GM12878 (cell line): ENCODE measurements at regions not wholly inside any gene's neighbourhood (a gene's known extent, or its start where the extent isn't known, plus 50 kb on each side); places are given as distances from the start of the nearest gene placed in this dataset.
"Not testable (repeated sequence)": the region's sequence is repeated elsewhere in the genome, so short reads cannot be mapped to it uniquely, and the experiment has no call there.

Experiments used
- ATAC-seq: fragments of 200-7000 bp; cut with Tn5 transposase; 3 replicates; pipeline ENCODE4 v1.9.1; 2020; ENCODE audit warnings: mild to moderate bottlenecking, moderate library complexity
- BruUV-seq: library from RNA; stranded (reverse); fragments of 400-500 nt; replicated peaks from 2 replicates; lab custom pipeline; 2021; lab: Mats Ljungman, UMichigan
- CTCF ChIA-PET: fragments of 300-600 bp; sonication (Branson Sonifier 250); formaldehyde crosslinking; extraction: SDS; loops from one replicate; lab custom pipeline; 2021; ENCODE audit warnings: inconsistent platforms; lab: Yijun Ruan, JAX
- POLR2A ChIA-PET: fragments of 350-600 bp; formaldehyde crosslinking; extraction: SDS; loops from one replicate; lab custom pipeline; 2021; ENCODE audit warnings: inconsistent platforms; lab: Charles Lee
- RAD21 ChIA-PET: fragments of 300-600 bp; sonication (Branson Sonifier 250); formaldehyde crosslinking; loops from one replicate; lab custom pipeline; 2023; ENCODE audit warnings: antibody characterized with exemption; ENCODE audit not compliant: unreplicated experiment; lab: Charles Lee
- SMC1A ChIA-PET: fragments of 300-600 bp; sonication (Branson Sonifier 250); formaldehyde crosslinking; loops from one replicate; lab custom pipeline; 2023; ENCODE audit not compliant: unreplicated experiment, uncharacterized antibody; lab: Charles Lee
- DNase-seq: peaks from one replicate; pipeline ENCODE4 v3.0.0-alpha.2; 2011; ENCODE audit warnings: low read depth, low spot score
- FAIRE-seq: peaks from 3 replicates; lab custom pipeline; 2011; peaks lifted over from hg19 to GRCh38; lab: Jason Lieb, UNC
- H2AFZ ChIP-seq: 2 replicates; pipeline ENCODE4 v1.6.0; 2011; ENCODE audit warnings: low read depth, low read length, control low read depth; ENCODE audit not compliant: control insufficient read depth
- H3K27ac ChIP-seq: 2 replicates; pipeline ENCODE4 v1.5.1; 2011; ENCODE audit warnings: control low read depth; ENCODE audit not compliant: control insufficient read depth, insufficient read depth
- H3K27me3 ChIP-seq, 2 experiments: replicated peaks in 1 of 2; 2 replicates each; pipeline versions ENCODE4 v1.6.0 to v1.6.1; 2011; ENCODE audit warnings: low read length in 1 of 2; ENCODE audit not compliant: control insufficient read depth in 2 of 2, insufficient read depth in 2 of 2
- H3K36me3 ChIP-seq, 2 experiments: 2 replicates each; pipeline ENCODE4 v1.5.1; 2011; ENCODE audit warnings: low read length in 1 of 2; ENCODE audit not compliant: control insufficient read depth in 2 of 2, insufficient read depth in 2 of 2
- H3K4me1 ChIP-seq: 2 replicates; pipeline ENCODE4 v1.6.1; 2011; ENCODE audit warnings: mild to moderate bottlenecking, low read length, moderate library complexity, mixed read lengths; ENCODE audit not compliant: control insufficient read depth, insufficient read depth
- H3K4me2 ChIP-seq: 2 replicates; pipeline ENCODE4 v1.6.0; 2011; ENCODE audit warnings: control low read depth; ENCODE audit not compliant: control insufficient read depth, insufficient read depth
- H3K4me3 ChIP-seq: fragments of 200-600 bp; sonication (generic); 2 replicates; pipeline ENCODE4 v1.5.1; 2016
- H3K79me2 ChIP-seq: 2 replicates; pipeline ENCODE4 v1.6.0; 2011; ENCODE audit warnings: low read length; ENCODE audit not compliant: control insufficient read depth, insufficient read depth
- H3K9ac ChIP-seq: 2 replicates; pipeline ENCODE4 v1.8.0; 2011; ENCODE audit warnings: low read length, control low read depth, mixed read lengths; ENCODE audit not compliant: control insufficient read depth, insufficient read depth
- H3K9me3 ChIP-seq: replicated peaks from 3 replicates; pipeline ENCODE4 v1.5.1; 2011; ENCODE audit warnings: mild to moderate bottlenecking, low read length; ENCODE audit not compliant: control insufficient read depth, insufficient read depth
- H4K20me1 ChIP-seq: 2 replicates; pipeline ENCODE4 v1.6.0; 2011; ENCODE audit not compliant: control insufficient read depth, insufficient read depth
- RAD21 ChIP-seq: IDR thresholded peaks from 2 replicates; pipeline ENCODE4 v1.6.1; 2011; ENCODE audit warnings: mild to moderate bottlenecking, low read depth, low read length, moderate library complexity; ENCODE audit not compliant: insufficient read depth
- ZNF384 ChIP-seq: IDR thresholded peaks from 2 replicates; pipeline ENCODE4 v1.6.1; 2012; ENCODE audit warnings: low read depth, mild to moderate bottlenecking, low read length, improper control_type of control experiment, borderline replicate concordance
- WGBS: methylation state at CpG from one replicate; pipeline ENCODE4 v1.1.6; 2016; ENCODE audit warnings: low lambda C conversion rate; ENCODE audit not compliant: insufficient replicate concordance, insufficient coverage; ENCODE audit errors: missing lambda C conversion rate; 5-methylcytosine and 5-hydroxymethylcytosine counted together
- in situ Hi-C: fragments of 300-500 bp; cut with MboI; formaldehyde crosslinking; loops from 9 replicates; pipeline ENCODE4 v1.14.3; 2018; ENCODE audit warnings: mixed read lengths
- intact Hi-C: fragments of 100-400 bp; cut with micrococcal nuclease; formaldehyde crosslinking; loops from one replicate; pipeline ENCODE4 v1.14.2; 2022; ENCODE audit not compliant: unreplicated experiment
- TF ChIP-seq, protein P1 (sequence below), 3 experiments: IDR thresholded peaks in 2 of 3; conservative IDR thresholded peaks in 1 of 3; 2 replicates each; pipeline ENCODE4 v1.5.1; 2011; ENCODE audit warnings: low read depth in 3 of 3, low read length in 3 of 3, mild to moderate bottlenecking in 3 of 3, control low read depth in 2 of 3, moderate library complexity in 2 of 3, inconsistent platforms in 1 of 3, mixed read lengths in 1 of 3; ENCODE audit not compliant: control insufficient read depth in 2 of 3, insufficient read depth in 1 of 3; ENCODE audit errors: extremely low read depth in 1 of 3

DNA sequence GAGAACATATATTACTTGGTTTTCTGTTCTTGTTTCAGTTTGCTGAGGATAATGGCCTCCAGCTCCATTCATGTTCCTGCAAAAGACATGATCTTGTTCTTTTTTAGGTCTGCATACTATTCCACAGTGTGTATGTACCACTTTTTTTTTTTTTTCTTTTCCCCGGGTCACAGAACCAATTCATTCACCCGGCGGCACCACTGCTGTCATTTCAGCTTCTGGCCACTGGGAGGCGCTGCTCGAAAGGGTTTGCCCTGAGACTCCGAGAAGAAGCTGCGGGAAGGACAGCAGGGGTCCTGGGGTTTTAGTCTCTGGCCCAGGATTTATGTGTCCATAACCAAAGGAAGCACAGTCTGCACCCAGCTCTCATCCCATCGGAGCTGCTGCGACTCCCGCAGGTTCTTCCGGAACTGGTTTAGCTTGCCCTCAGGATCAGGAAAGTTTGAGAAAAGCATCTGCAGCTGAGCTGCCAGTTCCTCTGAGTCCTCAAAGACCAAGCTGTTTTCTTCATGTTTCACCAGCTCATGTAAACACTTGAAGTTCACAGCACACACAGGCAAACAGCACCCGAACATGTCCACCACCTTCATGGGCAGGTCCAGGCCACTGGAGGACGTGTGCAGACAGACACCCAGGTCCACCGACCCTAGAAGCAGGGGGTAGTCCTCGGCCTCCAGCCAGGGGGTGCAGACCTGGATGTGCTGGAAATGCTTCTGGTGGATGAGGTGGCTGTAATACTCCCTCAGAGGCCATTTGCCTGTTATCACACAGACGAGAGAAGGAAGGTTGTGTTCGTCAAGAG, 76.3 kb upstream of the KCNAB1 start:
- H4K20me1 ChIP-seq, H2AFZ ChIP-seq, H3K27ac ChIP-seq, BruUV-seq, H3K79me2 ChIP-seq, DNase-seq, H3K36me3 ChIP-seq, H3K9me3 ChIP-seq, H3K27me3 ChIP-seq, H3K4me1 ChIP-seq, H3K4me2 ChIP-seq, H3K9ac ChIP-seq, in situ Hi-C loops, intact Hi-C loops, H3K4me3 ChIP-seq: not testable (repeated sequence)
- ChIA-PET POLR2A (interaction anchor here (0.6 kb wide), 1 partner anchor 243 kb away, joined by 3 read pairs; no protein-coding TSS in a partner anchor), CTCF (interaction anchor here (0.6 to 3.2 kb wide), 16 partner anchors 10 to 1575 kb away, joined by 3 to 21 read pairs (median 3); no protein-coding TSS in a partner anchor), SMC1A (interaction anchor here (0.6 to 1.5 kb wide), 10 partner anchors 12 to 717 kb away, joined by 3 to 5 read pairs (median 3); no protein-coding TSS in a partner anchor), RAD21 (interaction anchor here (0.7 to 1.8 kb wide), 4 partner anchors 46 to 447 kb away, joined by 3 to 14 read pairs (median 6); no protein-coding TSS in a partner anchor)
- 37% methylated on average over 15 of the region's 17 CpGs for WGBS
- FAIRE-seq (peak; percentile 31), ATAC-seq (peak; percentile 51; the same call in 2 of the 3 replicates)
- TF ChIP-seq, protein P1, sequence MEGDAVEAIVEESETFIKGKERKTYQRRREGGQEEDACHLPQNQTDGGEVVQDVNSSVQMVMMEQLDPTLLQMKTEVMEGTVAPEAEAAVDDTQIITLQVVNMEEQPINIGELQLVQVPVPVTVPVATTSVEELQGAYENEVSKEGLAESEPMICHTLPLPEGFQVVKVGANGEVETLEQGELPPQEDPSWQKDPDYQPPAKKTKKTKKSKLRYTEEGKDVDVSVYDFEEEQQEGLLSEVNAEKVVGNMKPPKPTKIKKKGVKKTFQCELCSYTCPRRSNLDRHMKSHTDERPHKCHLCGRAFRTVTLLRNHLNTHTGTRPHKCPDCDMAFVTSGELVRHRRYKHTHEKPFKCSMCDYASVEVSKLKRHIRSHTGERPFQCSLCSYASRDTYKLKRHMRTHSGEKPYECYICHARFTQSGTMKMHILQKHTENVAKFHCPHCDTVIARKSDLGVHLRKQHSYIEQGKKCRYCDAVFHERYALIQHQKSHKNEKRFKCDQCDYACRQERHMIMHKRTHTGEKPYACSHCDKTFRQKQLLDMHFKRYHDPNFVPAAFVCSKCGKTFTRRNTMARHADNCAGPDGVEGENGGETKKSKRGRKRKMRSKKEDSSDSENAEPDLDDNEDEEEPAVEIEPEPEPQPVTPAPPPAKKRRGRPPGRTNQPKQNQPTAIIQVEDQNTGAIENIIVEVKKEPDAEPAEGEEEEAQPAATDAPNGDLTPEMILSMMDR (IDR thresholded peaks at IDR 0.05 in 2 of 3, conservative IDR thresholded peaks at IDR 0.05 in 1 of 3; ENCODE audit: control insufficient read depth in 2 of 3, extremely low read depth in 1 of 3, insufficient read depth in 1 of 3, low read depth in 3 of 3, low read length in 3 of 3) = peak; percentile 36 to 62 (median 60)
- TF ChIP-seq ZNF384 (peak; percentile 19; the same call in 1 of the 2 replicates), RAD21 (peak; percentile 54)
